SK-N-SH (cell line): ENCODE measurements at regions not wholly inside any gene's neighbourhood (a gene's known extent, or its start where the extent isn't known, plus 50 kb on each side); places are given as distances from the start of the nearest gene placed in this dataset.

ENCODE experiments used
- CTCF ChIA-PET: fragments of 300-600, 350-600 bp; formaldehyde crosslinking; extraction: SDS; loops from one replicate; lab custom pipeline; 2021; lab: Yijun Ruan, JAX
- POLR2A ChIA-PET: fragments of 350-600 bp; sonication (Branson Sonifier 250); formaldehyde crosslinking; extraction: SDS; loops from one replicate; lab custom pipeline; 2020; ENCODE audit warnings: antibody characterized with exemption, inconsistent platforms; lab: Yijun Ruan, JAX
- DNase-seq: peaks from one replicate; pipeline ENCODE4 v3.0.0; 2012
- H2AFZ ChIP-seq: fragments of 200-600 bp; sonication (generic); 2 replicates; pipeline ENCODE4 v1.8.1; 2016; ENCODE audit warnings: antibody characterized with exemption, mild to moderate bottlenecking, low read depth
- H3F3A ChIP-seq: fragments of 200-600 bp; sonication (generic); replicated peaks from 2 replicates; pipeline ENCODE3; 2016; ENCODE audit warnings: antibody characterized with exemption, mild to moderate bottlenecking; ENCODE audit not compliant: insufficient read depth
- H3K27ac ChIP-seq, 2 experiments: fragments of 200-500 bp in 1 of 2; fragments of 200-600 bp in 1 of 2; sonication (Bioruptor generic) in 1 of 2; sonication (generic), shearing (Covaris generic) in 1 of 2; 2 replicates each; pipeline versions ENCODE4 v1.5.1 to v1.6.1; 2014 to 2016; ENCODE audit warnings: low read depth in 2 of 2, inconsistent platforms in 1 of 2, low read length in 1 of 2, mild to moderate bottlenecking in 1 of 2, mixed read lengths in 1 of 2
- H3K27me3 ChIP-seq: fragments of 200-600 bp; sonication (generic), shearing (Covaris generic); 2 replicates; pipeline ENCODE4 v1.6.1; 2016; ENCODE audit warnings: mixed run types; ENCODE audit not compliant: insufficient read depth
- H3K36me3 ChIP-seq, 2 experiments: fragments of 200-500 bp in 1 of 2; fragments of 200-600 bp in 1 of 2; sonication (Bioruptor generic) in 1 of 2; sonication (generic) in 1 of 2; replicated peaks in 1 of 2; 2 replicates each; pipeline versions ENCODE3 to v1.5.1; 2014 to 2016; ENCODE audit warnings: low read length in 1 of 2, mild to moderate bottlenecking in 1 of 2; ENCODE audit not compliant: insufficient read depth in 2 of 2, control insufficient read depth in 1 of 2
- H3K4me1 ChIP-seq, 2 experiments: fragments of 200-500 bp in 1 of 2; fragments of 200-600 bp in 1 of 2; sonication (Bioruptor generic) in 1 of 2; sonication (generic), shearing (Covaris generic) in 1 of 2; 2 replicates each; pipeline versions ENCODE4 v1.5.1 to v1.6.1; 2014 to 2016; ENCODE audit warnings: low read depth in 1 of 2, low read length in 1 of 2, mixed run types in 1 of 2; ENCODE audit not compliant: insufficient read depth in 2 of 2, control insufficient read depth in 1 of 2
- H3K4me2 ChIP-seq: fragments of 200-600 bp; sonication (generic), shearing (Covaris generic); 2 replicates; pipeline ENCODE4 v1.6.1; 2017; ENCODE audit warnings: mixed run types
- H3K4me3 ChIP-seq, 2 experiments: fragments of 200-500 bp in 1 of 2; fragments of 200-600 bp in 1 of 2; sonication (Bioruptor generic) in 1 of 2; sonication (generic), shearing (Covaris generic) in 1 of 2; 2 replicates each; pipeline versions ENCODE4 v1.5.1 to v1.8.1; 2014 to 2016; ENCODE audit warnings: low read depth in 2 of 2, inconsistent platforms in 1 of 2, low read length in 1 of 2, mild to moderate bottlenecking in 1 of 2, mixed read lengths in 1 of 2, moderate library complexity in 1 of 2
- H3K79me2 ChIP-seq: fragments of 200-600 bp; sonication (generic); 2 replicates; pipeline ENCODE4 v1.8.1; 2017; ENCODE audit warnings: mild to moderate bottlenecking; ENCODE audit not compliant: insufficient read depth
- H3K9ac ChIP-seq: fragments of 200-600 bp; sonication (generic); 2 replicates; pipeline ENCODE4 v1.6.1; 2017; ENCODE audit warnings: mixed run types
- H3K9me2 ChIP-seq: fragments of 200-600 bp; sonication (generic); 2 replicates; pipeline ENCODE4 v1.6.1; 2017; ENCODE audit warnings: mixed run types
- H3K9me3 ChIP-seq: fragments of 200-600 bp; sonication (generic); 2 replicates; pipeline ENCODE4 v1.6.1; 2017; ENCODE audit warnings: mixed run types, mild to moderate bottlenecking, moderate library complexity
- H4K20me1 ChIP-seq: fragments of 200-600 bp; sonication (generic); 2 replicates; pipeline ENCODE4 v1.6.1; 2017; ENCODE audit warnings: mild to moderate bottlenecking, mixed run types; ENCODE audit not compliant: insufficient read depth
- CTCF ChIP-seq: fragments of 200-600 bp; sonication (generic); IDR thresholded peaks from 2 replicates; pipeline ENCODE4 v1.6.1; 2017; ENCODE audit warnings: antibody characterized with exemption, mild to moderate bottlenecking, moderate library complexity
- FOXM1 ChIP-seq: IDR thresholded peaks from 2 replicates; pipeline ENCODE4 v1.4.0; 2012; ENCODE audit warnings: low read depth, mild to moderate bottlenecking
- GABPA ChIP-seq: IDR thresholded peaks from 2 replicates; pipeline ENCODE4 v1.4.0; 2012; ENCODE audit warnings: low read depth, mild to moderate bottlenecking
- GATA2 ChIP-seq: sonication (generic); formaldehyde crosslinking; IDR thresholded peaks from 2 replicates; pipeline ENCODE4 v1.5.0; 2020; ENCODE audit warnings: mild to moderate bottlenecking, missing genetic modification reagents
- IRF3 ChIP-seq: fragments of 150-350 bp; IDR thresholded peaks from 2 replicates; pipeline ENCODE4 v1.6.1; 2016; ENCODE audit warnings: mild to moderate bottlenecking, low read depth, low read length
- MAX ChIP-seq: IDR thresholded peaks from 2 replicates; pipeline ENCODE4 v1.4.0; 2012; ENCODE audit warnings: low read depth
- NRF1 ChIP-seq: IDR thresholded peaks from 2 replicates; pipeline ENCODE4 v1.6.1; 2012; ENCODE audit warnings: low read depth, mild to moderate bottlenecking, low read length
- PBX3 ChIP-seq: IDR thresholded peaks from 2 replicates; pipeline ENCODE4; 2012
- RCOR1 ChIP-seq: fragments of 150-350 bp; IDR thresholded peaks from 2 replicates; pipeline ENCODE4 v1.6.1; 2017; ENCODE audit warnings: antibody characterized with exemption, low read length
- RFX5 ChIP-seq: IDR thresholded peaks from 2 replicates; pipeline ENCODE4 v1.6.1; 2012; ENCODE audit warnings: mild to moderate bottlenecking, improper control_type of control experiment, low read length
- SMC3 ChIP-seq: IDR thresholded peaks from 2 replicates; pipeline ENCODE4 v1.6.1; 2012; ENCODE audit warnings: low read depth, low read length, improper control_type of control experiment
- TAF1 ChIP-seq: IDR thresholded peaks from 2 replicates; pipeline ENCODE4 v1.6.1; 2012; ENCODE audit warnings: low read depth, mild to moderate bottlenecking, low read length, moderate library complexity, borderline replicate concordance
- TCF12 ChIP-seq: IDR thresholded peaks from 2 replicates; pipeline ENCODE4 v1.4.0; 2012
- TEAD4 ChIP-seq: IDR thresholded peaks from 2 replicates; pipeline ENCODE4 v1.4.0; 2012; ENCODE audit warnings: mild to moderate bottlenecking, borderline replicate concordance; ENCODE audit not compliant: insufficient read depth
- USF1 ChIP-seq: IDR thresholded peaks from 2 replicates; pipeline ENCODE4 v1.4.0; 2012; ENCODE audit warnings: low read depth, borderline replicate concordance
- USF2 ChIP-seq: fragments of 150-350 bp; IDR thresholded peaks from 2 replicates; pipeline ENCODE4 v1.6.1; 2017; ENCODE audit warnings: antibody characterized with exemption, low read length, low read depth, borderline replicate concordance
- YY1 ChIP-seq: IDR thresholded peaks from 2 replicates; pipeline ENCODE4 v1.4.0; 2012; ENCODE audit warnings: low read depth, mild to moderate bottlenecking
- WGBS: methylation state at CpG from one replicate; pipeline ENCODE4 v1.1.6; 2017; ENCODE audit warnings: low lambda C conversion rate; 5-methylcytosine and 5-hydroxymethylcytosine counted together

- POLR2A ChIA-PET, result no interaction called here
- CTCF ChIA-PET, result interaction anchor here (0.6 kb wide), 1 partner anchor 14 kb away, joined by 3 read pairs; no protein-coding TSS in a partner anchor
Measured at GRCh38 chr21:18937337-18937736, 533.8 kb upstream of the TMPRSS15 start.

More at GRCh38 chr21:18937337-18937736, 533.8 kb upstream of the TMPRSS15 start:
- no peak for DNase-seq
- WGBS, result 19% methylated on average over 7 of the region's 7 CpGs
- Histone ChIP-seq H3K4me3 (no peak overlapping the region), H3K4me1 (no peaks in the 10 kb centered on the region), H3K36me3 (no peaks in the 10 kb centered on the region), H3K27ac (no peak overlapping the region), H3K9ac (no peak overlapping the region), H3K27me3 (no peaks in the 10 kb centered on the region), H3K4me2 (no peak overlapping the region), H2AFZ (no peak overlapping the region), H3K9me2 (no peaks in the 10 kb centered on the region), H3K79me2 (no peaks in the 10 kb centered on the region), H3K9me3 (no peaks in the 10 kb centered on the region), H4K20me1 (no peaks in the 10 kb centered on the region), H3F3A (no peaks in the 10 kb centered on the region)
- no peak for TF ChIP-seq GATA2 (CRISPR knock-in tag)
- TF ChIP-seq NRF1, result no peak
- no peak for TF ChIP-seq SMC3
- no peak for TF ChIP-seq RCOR1
- TF ChIP-seq TEAD4, result no peak
- no peak for TF ChIP-seq YY1
- no peak for TF ChIP-seq FOXM1
- no peak for TF ChIP-seq USF1
- no peak for TF ChIP-seq TAF1
- TF ChIP-seq TCF12, result no peak
- no peak for TF ChIP-seq CTCF
- no peak for TF ChIP-seq PBX3
- TF ChIP-seq IRF3, result no peak
- TF ChIP-seq RFX5, result no peak
- no peak for TF ChIP-seq USF2
- TF ChIP-seq GABPA, result no peak
- no peak for TF ChIP-seq MAX
